NCI-H2227 treated with DMSO at 0.1 percent for 48 hours (cell line): ENCODE measurements at regions not wholly inside any gene's neighbourhood (a gene's known extent, or its start where the extent isn't known, plus 50 kb on each side); places are given as distances from the start of the nearest gene placed in this dataset.
"Not testable (repeated sequence)": the region's sequence is repeated elsewhere in the genome, so short reads cannot be mapped to it uniquely, and the experiment has no call there.

Source experiments
- DNase-seq: peaks from one replicate; lab custom pipeline; 2025; lab: John Stamatoyannopoulos, UW

DNA sequence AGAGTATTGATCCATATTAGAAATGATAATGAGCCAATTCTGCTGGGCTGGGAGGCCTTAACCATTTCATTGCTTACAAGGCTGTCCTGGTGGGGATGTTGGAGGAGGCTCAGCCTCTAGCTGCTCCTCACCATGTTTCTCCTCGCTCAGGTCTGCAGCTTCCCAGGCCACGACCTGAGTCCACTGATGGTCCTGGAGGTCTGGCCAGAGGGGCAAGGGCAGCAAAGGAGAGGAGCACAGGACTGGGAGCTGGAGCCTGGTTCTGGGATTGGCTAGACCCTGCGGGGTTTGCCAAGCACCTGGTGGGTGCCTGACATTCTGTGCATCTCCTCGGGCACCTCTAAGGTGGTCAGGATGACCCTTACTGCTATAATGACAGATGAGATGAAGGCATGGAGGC is 92.6 kb downstream of the KIF26A start:
- no peak for DNase-seq

DNA sequence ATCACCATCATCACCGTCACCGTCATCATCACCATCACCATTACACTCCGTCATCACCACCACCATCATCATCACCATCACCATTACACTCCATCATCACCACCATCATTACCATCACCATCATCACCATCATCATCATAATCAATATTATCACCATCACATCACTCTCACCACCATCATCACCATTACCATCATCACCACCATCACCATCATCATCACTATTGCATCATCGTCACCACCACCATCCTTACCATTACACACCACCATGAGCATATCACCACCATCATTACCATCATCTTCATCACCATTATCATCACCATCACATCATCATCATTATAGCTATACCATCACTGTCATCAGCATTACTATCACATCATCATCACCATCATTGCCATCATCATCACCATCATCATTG is 93.7 kb downstream of the KIF26A start:
- no peak for DNase-seq

DNA sequence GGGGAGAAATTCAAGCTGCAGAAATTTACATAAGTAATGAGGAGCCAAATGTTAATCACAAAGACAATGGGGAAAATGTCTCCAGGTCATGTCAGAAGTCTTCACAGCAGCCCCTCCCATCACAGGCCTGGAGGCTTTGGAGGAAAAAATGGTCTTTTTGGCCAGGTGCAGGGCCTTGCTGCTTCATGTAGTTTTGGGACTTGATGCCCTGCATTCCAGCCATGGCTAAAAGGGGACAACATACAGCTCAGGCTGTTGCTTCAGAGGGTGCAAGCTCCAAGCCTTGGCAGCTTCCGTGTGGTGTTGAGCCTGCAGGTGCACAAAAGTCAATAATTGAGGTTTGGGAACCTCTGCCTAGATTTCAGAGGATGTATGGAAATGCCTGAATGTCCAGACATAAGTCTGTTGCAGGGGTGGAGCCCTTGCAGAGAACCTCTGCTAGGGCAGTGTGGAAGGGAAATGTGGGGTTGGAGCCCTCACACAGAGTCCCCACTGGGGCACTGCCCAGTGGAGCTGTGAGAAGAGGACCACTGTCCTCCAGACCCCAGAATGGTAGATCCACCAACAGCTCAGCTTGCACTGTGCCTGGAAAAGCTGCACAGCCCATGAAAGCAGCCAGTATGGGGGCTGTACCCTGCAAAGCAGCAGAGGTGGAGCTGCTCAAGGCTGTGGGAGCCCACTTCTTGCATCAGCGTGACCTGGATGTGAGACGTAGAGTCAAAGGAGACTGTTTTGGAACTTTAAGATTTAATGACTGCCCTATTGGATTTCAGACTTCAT is 95.8 kb downstream of the KIF26A start:
- not testable (repeated sequence) for DNase-seq

DNA sequence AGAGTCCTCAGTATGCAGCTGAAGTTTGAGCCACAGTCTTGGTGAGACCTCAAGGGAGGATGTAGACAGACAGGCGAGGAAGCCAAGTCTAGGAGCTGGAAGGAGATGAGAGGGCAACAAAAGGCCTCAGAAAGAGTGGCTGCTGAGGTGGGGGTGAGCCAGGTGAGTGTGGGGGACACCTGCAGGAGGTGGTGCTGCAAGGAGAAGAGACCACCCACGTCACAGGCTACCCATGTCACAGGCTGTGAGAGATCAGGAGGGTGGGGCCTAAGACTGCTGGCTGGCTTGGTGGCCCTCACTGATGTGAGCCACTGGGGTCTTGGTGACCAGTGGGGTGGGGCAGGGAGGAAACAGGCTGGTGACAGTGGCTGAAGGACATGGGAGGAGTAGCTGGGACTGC is 97.3 kb downstream of the KIF26A start:
- DNase-seq, result no peak

DNA sequence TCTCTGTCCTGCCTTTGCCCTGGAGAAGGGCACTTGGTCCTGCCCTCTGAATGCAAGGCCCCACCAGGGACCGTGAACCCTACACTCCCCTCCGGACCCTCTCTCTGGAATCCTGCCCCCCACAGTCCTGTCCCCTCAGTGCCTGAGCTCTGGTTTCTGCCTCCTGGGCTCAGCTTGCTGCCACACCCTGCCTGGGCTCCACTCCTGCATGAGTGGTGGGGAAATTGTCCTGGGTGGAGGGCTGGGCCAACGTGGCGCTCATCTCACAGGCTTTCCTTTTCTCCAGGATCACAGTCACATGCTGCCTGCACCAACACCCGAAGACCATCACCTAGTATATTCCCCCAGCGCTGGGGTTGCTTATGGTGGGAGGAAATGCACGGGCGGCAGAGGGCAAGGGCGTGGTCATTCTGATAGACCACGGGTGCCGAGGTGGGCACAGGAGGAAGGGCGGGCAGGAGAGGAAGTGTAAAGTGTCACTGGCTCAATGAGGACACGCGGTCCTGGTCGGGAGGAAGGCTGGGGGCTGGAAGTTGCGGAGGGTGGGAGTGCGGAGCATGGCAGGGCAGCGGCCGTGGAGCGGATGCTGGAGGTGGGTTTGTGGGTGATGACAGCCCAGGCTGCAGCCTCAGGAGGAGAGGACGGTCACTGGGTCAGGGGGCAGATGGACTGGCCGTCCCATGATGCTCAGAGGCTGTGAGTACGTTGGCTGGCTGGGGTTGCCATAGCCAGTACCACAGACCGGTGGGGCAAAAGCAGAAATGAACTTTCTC is 99.5 kb downstream of the KIF26A start:
- no peak for DNase-seq

DNA sequence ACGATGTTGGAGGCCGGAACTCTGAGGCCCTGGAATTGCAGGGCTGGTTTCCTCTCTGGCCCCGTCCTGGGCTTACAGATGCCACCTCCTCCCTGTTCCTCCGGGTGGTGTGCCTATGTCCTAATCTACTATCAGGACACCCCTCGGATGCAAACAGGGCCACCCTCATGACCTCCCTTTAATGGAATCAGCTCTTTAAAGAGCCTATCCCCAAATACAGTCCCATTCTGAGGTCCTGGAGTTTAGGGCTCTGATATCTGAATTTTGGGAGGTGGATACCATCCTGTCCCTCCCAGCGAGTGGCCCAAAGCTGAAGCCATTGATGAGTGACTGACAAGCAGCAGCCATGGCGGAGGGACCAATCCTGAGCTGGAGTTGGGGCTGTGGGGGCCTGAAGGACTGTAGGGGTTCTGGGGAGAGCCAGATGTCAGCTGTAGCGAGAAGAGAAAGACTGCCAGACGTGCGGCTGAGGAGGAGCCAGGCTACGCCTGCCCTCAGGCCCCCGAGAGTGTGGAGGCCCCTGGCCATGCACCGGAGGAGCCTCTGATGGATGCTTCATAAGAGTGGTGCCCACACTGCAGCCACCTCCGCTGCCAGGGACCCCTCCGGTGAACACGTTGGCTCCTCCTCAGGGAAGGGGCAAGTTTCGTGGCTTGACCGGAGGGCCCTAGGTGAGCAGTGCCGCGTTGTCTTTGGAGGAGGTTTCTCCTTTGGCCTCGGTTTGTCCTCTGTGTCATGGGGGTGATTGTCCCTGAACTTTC is 100.2 kb downstream of the KIF26A start:
- no peak for DNase-seq

DNA sequence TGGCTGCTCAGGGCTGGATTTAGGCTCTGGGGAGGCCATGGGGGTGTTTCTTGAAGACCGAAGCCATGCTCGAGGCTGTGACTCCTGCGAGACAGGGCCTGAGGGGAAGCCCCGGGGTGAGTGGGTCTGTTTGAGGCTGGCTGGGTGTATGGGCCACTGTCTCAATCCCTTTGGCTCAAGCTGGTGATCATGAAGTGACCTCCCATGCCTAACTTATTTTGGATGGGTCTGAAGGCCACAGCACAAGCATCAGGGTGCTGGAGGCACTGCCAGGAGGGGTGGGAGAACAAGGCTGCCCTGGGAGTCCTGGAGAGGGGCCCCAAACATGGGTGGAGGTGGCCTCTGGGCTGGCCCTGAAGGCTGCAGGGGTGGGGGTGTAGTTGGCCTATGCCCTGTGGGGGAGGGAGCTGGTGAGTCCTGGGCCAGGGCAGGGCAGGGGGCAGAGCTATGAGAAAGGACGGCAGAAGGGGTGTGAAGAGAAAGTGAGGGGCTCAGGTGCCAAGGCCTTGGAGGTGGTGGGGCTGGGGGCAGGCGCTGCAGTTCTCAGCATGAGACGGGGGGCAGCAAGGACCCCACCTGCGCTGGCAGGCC is 100.9 kb downstream of the KIF26A start:
- no peak for DNase-seq

DNA sequence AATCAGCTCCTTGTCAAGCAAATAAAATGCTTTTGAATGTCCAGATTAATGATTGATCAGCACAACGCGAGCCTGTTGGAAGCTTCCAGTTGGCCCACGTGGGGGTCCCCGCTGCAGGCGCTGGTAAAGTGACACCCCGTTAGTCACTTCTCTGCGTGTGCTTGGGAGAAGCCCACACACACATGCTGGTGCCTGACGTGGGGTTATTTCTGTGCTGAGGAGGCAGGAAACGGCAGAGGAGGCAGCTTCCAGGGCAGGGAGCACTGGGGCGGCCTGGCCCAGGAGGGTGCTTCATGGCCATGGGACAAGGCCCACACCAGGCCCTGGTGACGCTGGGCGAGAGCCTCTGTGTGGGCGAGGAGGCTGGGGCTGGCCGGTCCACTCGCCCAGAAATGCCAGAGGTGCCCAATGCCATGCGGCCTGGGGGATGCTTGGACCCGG is 101.5 kb downstream of the KIF26A start:
- DNase-seq, result no peak

DNA sequence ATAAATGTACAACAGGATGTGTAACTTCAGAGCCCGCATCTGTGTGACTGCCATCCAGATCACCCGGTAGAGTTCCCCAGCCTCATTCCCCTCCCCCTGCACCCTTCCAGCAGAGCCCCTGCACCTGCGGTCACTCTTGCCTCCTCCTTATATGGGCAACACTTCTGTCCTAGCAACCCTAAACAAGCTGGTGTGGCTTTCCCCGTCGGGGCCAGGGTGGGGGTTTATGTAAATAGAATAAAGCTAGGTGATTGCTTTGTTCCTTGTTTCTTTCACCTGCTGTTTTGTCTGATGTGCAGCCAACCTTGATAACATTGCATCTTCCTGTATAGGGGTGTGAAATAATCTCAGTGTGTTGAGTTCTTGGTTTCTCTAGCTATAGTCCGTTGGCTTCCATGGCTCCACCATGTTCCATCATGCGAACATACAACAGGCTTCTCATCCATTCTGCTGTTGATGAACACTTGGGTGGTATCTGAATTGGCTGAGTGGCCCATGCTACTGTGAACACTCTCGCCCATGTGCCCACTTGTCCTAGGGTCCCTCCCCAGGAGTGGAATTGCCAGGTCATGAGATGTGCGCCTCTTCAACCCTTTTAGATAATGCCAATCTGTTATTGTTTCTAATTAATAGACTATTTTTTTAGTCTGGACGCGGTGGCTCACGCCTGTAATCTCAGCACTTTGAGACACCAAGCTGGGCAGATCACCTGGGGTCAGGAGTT is 102.2 kb downstream of the KIF26A start:
- no peak for DNase-seq

DNA sequence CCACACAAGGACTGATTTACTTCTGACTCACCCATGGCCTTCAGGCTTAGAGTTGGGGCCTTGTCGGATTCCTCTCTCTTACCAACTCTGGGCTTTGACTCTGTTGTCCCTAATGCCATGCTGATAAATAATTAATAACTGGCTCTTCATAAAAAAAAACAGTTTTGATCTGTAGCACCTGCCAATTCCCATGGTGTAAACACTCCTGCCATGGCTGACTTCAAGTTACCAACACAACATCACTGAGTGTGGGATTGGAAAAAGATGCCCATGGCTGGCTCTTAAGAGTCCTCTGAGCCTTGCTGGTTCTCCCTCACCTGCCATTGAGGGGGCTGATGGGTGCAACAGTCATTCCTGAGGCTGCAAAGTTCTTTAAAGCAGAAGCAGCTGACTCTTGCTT is 104.8 kb downstream of the KIF26A start:
- no peak for DNase-seq

DNA sequence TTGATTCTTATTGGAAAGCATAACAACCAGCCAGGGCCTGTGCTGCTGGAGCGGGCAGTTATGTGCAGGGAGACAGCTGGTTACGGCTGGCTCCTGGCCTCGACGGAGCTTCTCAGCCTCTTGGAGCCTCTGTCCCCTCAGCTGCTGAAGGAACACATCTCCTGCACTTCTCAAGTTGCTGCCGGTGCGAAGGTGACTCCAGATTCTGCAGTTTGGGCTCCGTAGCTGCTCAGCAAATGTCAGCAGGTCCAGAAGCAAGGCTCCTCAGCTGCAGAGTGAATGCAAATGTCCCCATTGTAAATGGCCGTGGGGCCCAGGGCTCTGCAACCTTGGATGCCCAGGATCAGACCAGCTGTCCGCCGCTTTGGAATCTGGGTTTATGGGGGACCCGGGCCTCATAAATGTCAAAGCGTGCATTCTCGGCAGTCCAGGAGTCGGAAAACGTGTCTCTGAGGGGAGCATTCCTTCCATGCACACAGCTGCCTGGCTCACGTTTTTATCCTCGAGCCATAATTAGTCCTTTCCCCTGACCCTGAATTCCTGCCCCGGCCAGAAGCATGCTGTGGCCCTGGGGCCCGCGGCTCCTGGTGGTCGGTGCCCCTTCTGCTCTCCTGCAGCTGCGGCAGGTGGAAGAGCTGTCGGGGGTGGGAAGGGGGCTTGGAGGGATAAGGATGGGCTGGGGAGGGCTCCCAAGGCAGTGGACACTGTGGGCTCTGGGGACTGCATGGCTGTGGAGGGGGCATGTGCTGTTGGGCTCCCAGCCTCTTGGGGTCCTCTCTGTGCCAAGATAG is 106.0 kb downstream of the KIF26A start:
- DNase-seq, result no peak

DNA sequence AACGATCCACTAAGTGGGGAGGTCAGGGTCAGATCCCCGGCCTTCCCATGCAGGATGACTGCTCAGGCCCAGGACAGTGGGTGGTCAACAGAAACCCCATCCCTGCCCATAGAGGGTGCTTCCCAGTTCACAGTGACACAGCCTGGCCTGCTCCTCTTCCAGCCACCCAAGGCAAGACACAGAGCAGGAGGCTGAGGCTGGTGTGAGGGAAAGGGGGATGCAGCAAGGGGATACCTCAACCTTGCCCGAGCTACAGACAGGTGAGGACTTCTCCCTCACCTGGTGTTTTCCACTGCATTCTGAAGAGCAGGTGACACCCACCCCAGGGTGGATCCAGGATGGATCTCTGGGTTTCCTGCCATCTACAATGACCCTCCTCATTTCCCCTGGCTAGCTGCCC is 106.7 kb downstream of the KIF26A start:
- no peak for DNase-seq

DNA sequence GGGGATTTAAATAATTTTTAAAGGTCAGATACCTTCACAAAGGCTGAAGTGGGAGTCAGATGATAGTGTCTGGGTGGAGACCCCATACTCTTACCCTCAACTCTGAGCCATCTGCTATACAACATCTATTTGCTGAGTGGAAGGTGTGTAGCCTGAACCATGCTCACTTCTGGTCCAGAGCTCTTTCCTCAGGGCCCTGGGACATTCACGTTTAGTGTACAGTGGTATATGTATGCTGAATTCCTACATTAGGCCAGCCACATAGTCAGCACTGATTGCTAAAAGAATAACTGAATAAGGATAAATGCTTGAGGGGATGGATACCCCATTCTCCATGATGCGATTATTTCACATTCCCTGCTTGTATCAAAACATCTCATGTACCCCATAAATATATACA is 107.3 kb downstream of the KIF26A start:
- no peak for DNase-seq

DNA sequence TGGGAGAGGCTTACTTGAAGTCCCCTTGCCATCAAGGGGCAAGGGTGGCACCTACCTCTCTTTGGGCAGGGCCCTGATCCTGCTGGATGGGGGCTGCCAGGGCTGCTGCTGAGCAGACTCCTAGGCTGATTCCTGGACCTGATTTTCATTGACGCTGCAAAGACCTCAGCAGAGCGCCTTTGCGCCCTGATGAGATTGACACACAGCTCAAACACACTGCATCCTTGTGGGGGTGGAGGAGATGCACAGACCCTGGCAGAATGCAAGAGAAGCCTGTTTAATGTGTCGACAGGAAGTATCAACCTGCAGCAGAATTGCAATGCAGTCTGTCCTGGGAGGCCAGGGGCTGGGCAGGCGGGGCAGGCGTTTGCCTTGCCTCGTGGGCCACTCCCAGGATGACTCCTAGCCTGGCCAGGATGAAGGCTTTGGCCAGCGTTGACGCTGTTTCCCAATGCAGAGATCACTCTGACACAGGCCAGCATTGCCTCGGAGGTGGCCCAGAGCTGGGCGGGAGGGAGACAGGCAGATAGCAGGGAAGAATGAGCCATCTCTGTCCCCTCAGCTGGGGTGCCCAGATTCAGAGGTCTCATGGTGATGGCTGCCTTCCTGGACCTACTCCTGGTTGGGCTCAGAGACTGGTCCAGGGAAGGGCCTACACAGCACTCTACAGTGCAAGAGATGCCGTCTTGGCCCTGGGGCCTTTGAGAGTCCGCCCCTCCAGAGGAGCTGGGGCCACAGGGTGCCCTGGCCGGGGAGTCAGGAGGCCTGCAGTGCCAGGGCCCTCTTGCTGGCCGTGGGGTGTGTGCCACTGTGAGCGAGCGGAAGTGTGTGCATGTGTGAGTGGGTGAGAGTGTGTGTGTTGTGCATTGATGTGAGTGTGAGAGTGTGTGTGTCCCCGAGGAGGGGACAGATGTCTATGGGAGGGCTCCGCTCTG is 108.3 kb downstream of the KIF26A start:
- no peak for DNase-seq

DNA sequence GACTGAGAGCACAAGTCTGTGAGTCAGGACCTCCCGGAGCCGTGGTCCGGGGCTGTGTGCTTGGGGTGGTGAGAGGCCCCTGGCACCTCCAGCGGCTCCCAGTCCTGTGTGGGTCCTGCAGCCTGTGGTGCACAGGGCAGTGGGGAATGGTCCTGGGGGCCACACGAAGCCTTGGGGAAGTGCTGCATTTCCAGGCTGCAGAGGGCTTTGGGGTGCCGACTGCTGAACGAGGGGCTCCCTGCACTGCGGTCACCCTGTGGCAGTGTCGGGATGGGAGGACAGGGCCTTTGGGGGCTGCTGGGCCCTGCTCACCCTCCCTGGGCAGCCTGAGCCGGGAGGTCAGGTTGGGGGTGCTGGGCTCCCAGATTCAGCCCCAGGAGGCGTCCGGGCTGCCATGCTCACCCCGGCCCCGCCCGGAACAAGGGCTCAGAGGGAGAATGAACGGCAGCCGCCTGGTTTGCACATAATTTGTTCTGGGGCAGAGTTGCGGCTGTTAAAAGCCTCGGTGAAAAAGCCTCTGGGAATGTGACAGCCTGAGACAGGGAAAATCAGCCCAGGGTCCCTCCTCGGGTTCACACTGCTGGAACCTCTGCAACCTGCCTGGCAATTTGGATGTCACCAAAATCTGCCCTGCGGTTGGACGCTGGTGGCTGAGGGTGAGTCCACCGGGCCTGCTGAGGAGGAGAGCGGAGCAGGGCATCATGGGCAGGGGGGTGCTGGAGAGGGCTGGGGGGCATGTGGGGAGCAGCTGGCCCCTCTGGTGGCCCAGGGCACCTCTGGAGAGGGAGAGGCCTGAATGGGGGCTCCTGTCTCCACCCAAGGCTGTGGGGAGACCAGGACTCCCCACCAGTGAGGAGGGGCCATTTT is 109.2 kb downstream of the KIF26A start:
- no peak for DNase-seq

DNA sequence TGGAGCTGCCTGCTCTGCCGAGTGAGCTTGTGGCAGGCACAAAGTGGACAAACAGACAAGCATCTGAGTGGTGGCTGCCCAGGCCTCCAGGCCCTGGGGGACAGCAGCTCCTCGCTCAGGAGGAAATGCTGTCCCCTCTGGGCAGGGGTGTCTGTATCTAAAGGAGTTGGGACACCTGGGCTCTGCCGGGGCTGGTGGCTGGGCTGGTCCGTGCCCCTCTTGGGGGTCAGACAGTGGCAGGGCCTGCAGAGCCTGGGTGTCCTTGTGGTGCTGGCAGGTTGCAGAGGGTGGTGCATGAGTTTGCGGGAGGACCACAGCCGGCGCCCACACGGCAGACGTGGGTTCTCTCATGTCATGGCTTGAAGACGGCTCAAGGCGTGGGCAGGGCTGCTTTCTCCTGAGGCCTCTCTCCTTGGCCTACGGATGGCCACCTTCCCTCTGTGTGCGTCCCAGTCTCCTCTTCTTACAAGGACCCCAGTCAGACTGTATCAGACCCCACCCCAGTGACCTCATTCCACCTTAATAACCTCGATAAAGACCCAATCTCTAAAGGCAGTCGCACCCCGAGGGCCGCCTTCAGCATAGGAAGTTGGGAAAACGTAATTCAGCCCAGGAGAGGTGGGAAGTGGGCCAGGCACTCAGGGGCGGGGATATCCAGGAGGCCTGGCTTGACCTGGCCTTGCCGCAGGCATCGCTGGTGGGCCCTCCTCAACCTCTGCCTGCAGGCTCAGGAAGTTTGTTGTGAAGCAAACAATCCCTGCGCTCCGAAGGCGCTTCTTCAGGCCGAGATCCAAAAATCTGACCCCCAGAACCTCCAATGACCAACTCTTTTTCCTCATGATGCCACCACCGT is 110.0 kb downstream of the KIF26A start:
- no peak for DNase-seq

DNA sequence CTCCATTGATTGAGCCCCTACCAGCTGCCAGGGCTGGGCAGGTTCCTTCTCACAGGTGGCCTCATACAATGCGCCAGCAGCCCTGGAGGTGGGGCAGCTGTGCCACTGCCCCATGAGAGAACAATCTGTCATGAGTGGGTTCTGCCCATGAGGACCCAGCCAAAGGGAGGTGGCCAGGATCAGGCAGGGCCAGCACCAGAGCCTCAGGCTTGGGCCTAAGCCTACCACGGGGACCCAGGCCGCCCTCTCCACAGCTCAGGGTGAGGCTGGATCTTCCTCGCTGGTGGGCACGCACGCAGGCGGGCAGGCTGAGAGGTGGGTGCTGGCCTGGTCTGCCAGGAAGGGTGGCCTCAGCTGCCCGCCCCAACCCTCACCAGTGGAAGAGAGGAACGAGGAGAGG is 110.7 kb downstream of the KIF26A start:
- no peak for DNase-seq

DNA sequence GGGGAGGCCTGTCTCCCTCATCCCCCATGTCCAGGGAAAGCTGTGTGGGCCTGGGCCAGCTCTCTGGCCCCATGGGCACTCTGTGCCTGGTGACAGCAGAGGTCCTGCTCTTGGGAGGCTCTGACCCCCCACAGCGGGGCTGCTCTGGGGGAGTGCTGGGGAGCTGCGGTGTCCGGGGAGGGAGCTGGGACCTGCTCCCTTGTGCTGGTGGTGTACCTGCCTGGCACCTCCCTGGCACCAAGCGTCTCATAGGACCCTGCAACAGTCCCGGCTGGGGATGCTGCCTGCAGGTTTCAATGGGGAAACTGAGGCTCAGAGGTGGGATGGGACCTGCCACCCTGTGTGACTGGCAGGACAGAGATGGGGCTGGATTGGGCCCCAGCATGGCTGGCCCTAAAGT is 111.3 kb downstream of the KIF26A start:
- DNase-seq, result no peak
